Heart right ventricle (tissue), 16 donors: ENCODE measurements at regions not wholly inside any gene's neighbourhood (a gene's known extent, or its start where the extent isn't known, plus 50 kb on each side); places are given as distances from the start of the nearest gene placed in this dataset.

Experiments used
- ATAC-seq, 8 donors: fragments of 200-7000 bp; cut with Tn5 transposase; one replicate each; pipeline ENCODE4 v1.9.1; 2020; ENCODE audit warnings: mild to moderate bottlenecking in 8 of 8, moderate library complexity in 8 of 8, moderate number of reproducible peaks in 1 of 8
- DNase-seq, 2 donors: peaks; one replicate each; pipeline ENCODE4 v3.0.0-alpha.2; 2020
- H3K27ac ChIP-seq, 10 donors: fragments of 200-600 bp; sonication (generic) in 2 of 10; one replicate each; pipeline versions ENCODE4 v1.5.0 to v1.8.0; 2020 to 2022; ENCODE audit warnings: mild to moderate bottlenecking in 3 of 10
- H3K27me3 ChIP-seq, 7 donors: fragments of 200-600 bp; one replicate each; pipeline ENCODE4 v1.8.0; 2021 to 2022; ENCODE audit warnings: mild to moderate bottlenecking in 2 of 7
- H3K36me3 ChIP-seq, 9 donors: fragments of 200-600 bp; sonication (generic) in 1 of 9; one replicate each; pipeline versions ENCODE4 v1.5.0 to v1.8.0; 2020 to 2022; ENCODE audit warnings: mild to moderate bottlenecking in 2 of 9
- H3K4me1 ChIP-seq, 9 donors: fragments of 200-600 bp; sonication (generic) in 1 of 9; one replicate each; pipeline versions ENCODE4 v1.5.0 to v1.8.0; 2020 to 2022; ENCODE audit warnings: mild to moderate bottlenecking in 4 of 9
- H3K4me3 ChIP-seq, 10 donors: fragments of 200-600 bp; sonication (generic) in 2 of 10; one replicate each; pipeline versions ENCODE4 v1.5.0 to v1.8.0; 2020 to 2022; ENCODE audit warnings: mild to moderate bottlenecking in 7 of 10, moderate library complexity in 2 of 10
- H3K9me3 ChIP-seq, 11 donors: fragments of 200-600 bp in 10 of 11; sonication (generic) in 2 of 11; one replicate each; pipeline versions ENCODE4 v1.5.0 to v1.8.0; 2013 to 2022; ENCODE audit warnings: mild to moderate bottlenecking in 2 of 11, control low read depth in 1 of 11, moderate library complexity in 1 of 11
- CTCF ChIP-seq, 9 donors: fragments of 200-600 bp; sonication (generic) in 2 of 9; IDR thresholded peaks; one replicate each; pipeline versions ENCODE4 v1.5.0 to v1.8.0; 2021 to 2022; ENCODE audit warnings: antibody characterized with exemption in 9 of 9, mild to moderate bottlenecking in 5 of 9, moderate library complexity in 1 of 9
- WGBS, 2 donors: extraction: QIAGEN DNeasy Blood & Tissue Kit; methylation state at CpG; one replicate each; pipeline ENCODE4 v1.1.7; 2013; ENCODE audit warnings: inconsistent platforms in 1 of 2; 5-methylcytosine and 5-hydroxymethylcytosine counted together
- intact Hi-C, 10 donors: fragments of 100-400 bp; cut with DNase I; formaldehyde crosslinking; loops; one replicate each; pipeline versions ENCODE4 v1.11.1 to v1.14.2; 2022
- donor health status: Arrhythmogenic right ventricular cardiomyopathy.
- donor health status: ischemic (EF 13 %, LVEDD 7.1; RV severe dilation, severe dysfunction).
- donor health status: healthy with polysubstance abuse.
- donor health status: DM: no; HTN: yes; CAD: no.
- donor health status: DM: no; HTN: no; CAD: no.
- donor health status: ischemic (EF 25% LVEDD 6.9; RV normal size, moderate dysfunction).
- donor health status: ischemic (EF 25% LVEDD 5.7; RV mildly dilated, moderate dysfunction).
- donor health status: healthy.
- donor health status: DM: yes; HTN: yes; CAD: no.
- donor health status: Ischemic cardiomyopathy.
- donor health status: ischemic (EF 35%, LVEDD 5.7; RV mildly dilated, moderate dysfunction).
- donor health status: nonischemic (EF 11% LVEDD 7.7; RV severe dilation, severe dysfunction).
- donor health status: DM: yes; HTN: yes; CAD: no.
- donor health status: PGD.
- donor health status: ischemic (EF 29% LVEDD 5.4; RV normal size, mild dysfunction).
- donor health status: nonischemic (EF 23%, LVEDD 6.1; RV moderate dilation, normal function).

- no peak for ATAC-seq
These were observed 265.8 kb upstream of the NEBL start for GRCh38 chr10:21162948-21163347.

GRCh38 chr10:21161647-21162046, 264.5 kb upstream of the NEBL start:
- Histone ChIP-seq H3K27ac (no peak overlapping the region), H3K4me1 (peaks cover 0 to 8% (median 0%) of the 10 kb centered on the region in 9 donors), H3K4me3 (no peak overlapping the region), H3K36me3 (no peaks in the 10 kb centered on the region), H3K27me3 (no peaks in the 10 kb centered on the region), H3K9me3 (no peaks in the 10 kb centered on the region)
- intact Hi-C loops, result no loop called here
- WGBS, 2 donors, result 91 to 98% methylated on average over 2 of the region's 2 CpGs
- no peak for ATAC-seq
- no peak for DNase-seq
- TF ChIP-seq CTCF (IDR thresholded peaks at IDR 0.05), result no peak

More at GRCh38 chr10:21162948-21163347, 265.8 kb upstream of the NEBL start:
- Histone ChIP-seq H3K9me3 (no peaks in the 10 kb centered on the region), H3K27ac (no peak overlapping the region), H3K4me1 (peaks cover 0 to 8% (median 0%) of the 10 kb centered on the region in 9 donors), H3K36me3 (no peaks in the 10 kb centered on the region), H3K27me3 (no peaks in the 10 kb centered on the region), H3K4me3 (no peak overlapping the region)
- DNase-seq, result no peak
- intact Hi-C loops, result no loop called here
- no peak for TF ChIP-seq CTCF (IDR thresholded peaks at IDR 0.05)

- H3K4me1 ChIP-seq, result peaks cover 0 to 8% (median 0%) of the 10 kb centered on the region in 9 donors
- no peaks in the 10 kb centered on the region for H3K27me3 ChIP-seq
- ATAC-seq, result no peak
- intact Hi-C loops, result no loop called here
- TF ChIP-seq CTCF (IDR thresholded peaks at IDR 0.05), result no peak
- H3K4me3 ChIP-seq, result no peak overlapping the region
- H3K9me3 ChIP-seq, result no peaks in the 10 kb centered on the region
- WGBS, 2 donors, result 81 to 86% methylated on average over 5 of the region's 5 CpGs
- no peak for DNase-seq
- no peak overlapping the region for H3K27ac ChIP-seq
- no peaks in the 10 kb centered on the region for H3K36me3 ChIP-seq
These were observed 264.0 kb upstream of the NEBL start for GRCh38 chr10:21161090-21161625.

GRCh38 chr10:21160116-21160515, 263.0 kb upstream of the NEBL start:
- peaks cover 0 to 8% (median 0%) of the 10 kb centered on the region in 9 donors for H3K4me1 ChIP-seq
- no peak for TF ChIP-seq CTCF (IDR thresholded peaks at IDR 0.05)
- WGBS, 2 donors, result 27 to 39% methylated on average over 4 of the region's 4 CpGs
- no peaks in the 10 kb centered on the region for H3K27me3 ChIP-seq
- no peak overlapping the region for H3K4me3 ChIP-seq
- H3K36me3 ChIP-seq, result no peaks in the 10 kb centered on the region
- no peak for DNase-seq
- H3K27ac ChIP-seq, result no peak overlapping the region
- intact Hi-C loops, result no loop called here
- H3K9me3 ChIP-seq, result no peaks in the 10 kb centered on the region
- ATAC-seq, result peak in 1 of 8 donors; percentile 42
